Thymus (tissue), 11 donors: ENCODE measurements at regions not wholly inside any gene's neighbourhood (a gene's known extent, or its start where the extent isn't known, plus 50 kb on each side); places are given as distances from the start of the nearest gene placed in this dataset.
"Not testable (repeated sequence)": the region's sequence is repeated elsewhere in the genome, so short reads cannot be mapped to it uniquely, and the experiment has no call there.

Experiments used
- DNase-seq, 9 donors: peaks; one replicate each; pipeline ENCODE4 v3.0.0-alpha.2; 2013; ENCODE audit warnings: low spot score in 9 of 9, low read depth in 6 of 9, missing footprints in 1 of 9
- H3K27ac ChIP-seq, 2 donors: one replicate each; pipeline ENCODE4 v1.5.1; 2013; ENCODE audit warnings: control low read depth in 1 of 2, low read depth in 1 of 2, low read length in 1 of 2, mild to moderate bottlenecking in 1 of 2, moderate library complexity in 1 of 2
- H3K27me3 ChIP-seq, 2 donors: one replicate each; pipeline ENCODE4 v1.5.1; 2013; ENCODE audit warnings: low read length in 1 of 2; ENCODE audit not compliant: control insufficient read depth in 2 of 2, insufficient read depth in 1 of 2
- H3K36me3 ChIP-seq, 2 donors: one replicate each; pipeline ENCODE4 v1.5.1; 2013; ENCODE audit warnings: low read length in 1 of 2, mild to moderate bottlenecking in 1 of 2, moderate library complexity in 1 of 2; ENCODE audit not compliant: control insufficient read depth in 2 of 2, insufficient read depth in 2 of 2
- H3K4me1 ChIP-seq, 2 donors: one replicate each; pipeline ENCODE4 v1.5.1; 2013; ENCODE audit warnings: low read length in 2 of 2; ENCODE audit not compliant: control insufficient read depth in 2 of 2, insufficient read depth in 2 of 2
- H3K4me3 ChIP-seq, 2 donors: one replicate each; pipeline ENCODE4 v1.5.1; 2013; ENCODE audit warnings: low read length in 2 of 2, control low read depth in 1 of 2, mild to moderate bottlenecking in 1 of 2
- H3K9me3 ChIP-seq, 2 donors: one replicate each; pipeline ENCODE4 v1.5.1; 2013; ENCODE audit warnings: low read length in 1 of 2, mild to moderate bottlenecking in 1 of 2; ENCODE audit not compliant: control insufficient read depth in 2 of 2, insufficient read depth in 1 of 2
- WGBS: extraction: QIAGEN DNeasy Blood & Tissue Kit; methylation state at CpG from one replicate; pipeline ENCODE4 v1.1.7; 2013; 5-methylcytosine and 5-hydroxymethylcytosine counted together
- donor health status: healthy.

DNA sequence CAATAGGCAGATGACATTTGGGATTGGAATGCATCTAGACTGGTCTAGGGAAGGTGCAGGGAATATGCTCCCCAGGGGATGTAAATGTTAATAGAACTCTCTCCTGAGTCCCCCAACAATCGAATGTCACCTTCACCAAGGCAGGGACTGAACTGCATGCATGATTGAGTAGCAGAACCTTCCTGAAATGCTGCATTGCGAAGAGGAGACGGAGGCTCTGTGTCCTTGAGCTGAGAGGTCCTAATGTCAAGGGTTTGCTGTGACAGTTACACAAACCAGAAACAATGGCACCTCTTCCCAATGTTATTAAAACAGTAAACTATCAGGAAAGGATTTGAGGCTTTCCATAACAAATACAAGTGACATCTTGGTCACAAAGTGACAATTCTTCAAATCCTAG, 117.5 kb upstream of the SFSWAP start:
- Histone ChIP-seq H3K27ac (no peak overlapping the region), H3K4me3 (no peak overlapping the region)
- 93% methylated on average over 3 of the region's 3 CpGs for WGBS

DNA sequence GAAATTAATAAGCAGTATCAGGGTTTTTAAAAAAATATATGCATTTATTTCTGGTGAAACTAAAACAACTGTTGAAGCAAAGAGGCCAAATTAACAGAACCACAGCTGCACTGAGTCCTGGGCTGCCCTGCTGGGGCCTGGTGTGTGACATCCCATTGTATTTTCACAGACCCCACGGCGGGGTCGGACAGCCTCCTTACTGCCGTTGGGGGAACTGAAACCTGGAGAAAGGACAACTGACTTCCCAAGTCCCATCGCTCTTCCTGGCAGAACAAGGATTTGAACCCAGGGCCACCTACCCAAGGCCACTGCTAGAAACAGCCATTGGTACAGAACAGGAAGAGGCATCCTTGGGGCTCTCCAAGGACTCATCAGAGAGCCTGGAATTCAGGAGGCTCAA, 114.8 kb upstream of the SFSWAP start:
- H3K9me3 ChIP-seq = no peaks in the 10 kb centered on the region
- H3K27me3 ChIP-seq = no peaks in the 10 kb centered on the region
- WGBS = 94% methylated on average over 5 of the region's 5 CpGs
- H3K27ac ChIP-seq = no peak overlapping the region
- H3K4me3 ChIP-seq = no peak overlapping the region
- H3K36me3 ChIP-seq = no peaks in the 10 kb centered on the region
- DNase-seq = no peak
- no peaks in the 10 kb centered on the region for H3K4me1 ChIP-seq

More for the DNA sequence above, 117.5 kb upstream of the SFSWAP start:
- H3K4me1 ChIP-seq = no peaks in the 10 kb centered on the region
- no peaks in the 10 kb centered on the region for H3K27me3 ChIP-seq
- H3K9me3 ChIP-seq = no peaks in the 10 kb centered on the region
- no peak for DNase-seq
- H3K36me3 ChIP-seq = no peaks in the 10 kb centered on the region

DNA sequence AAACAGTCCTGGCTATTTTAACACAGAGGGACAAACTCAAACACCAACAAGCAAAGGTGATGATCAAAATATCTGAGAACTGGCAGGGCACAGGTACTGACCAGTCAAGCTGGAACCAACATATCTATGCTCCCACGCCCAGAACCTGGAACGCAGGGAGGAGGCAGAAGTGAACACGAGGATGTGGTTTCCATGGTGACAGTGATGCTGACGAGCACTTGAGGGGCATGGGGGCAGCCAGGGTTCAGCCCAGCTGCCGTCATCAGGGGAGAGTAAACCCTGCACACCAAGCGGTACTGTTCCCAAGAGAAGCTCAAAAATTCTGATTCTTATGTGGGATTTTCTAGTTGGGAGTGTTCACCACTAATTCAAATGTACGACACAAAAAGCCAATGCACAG, 113.6 kb upstream of the SFSWAP start:
- Histone ChIP-seq H3K36me3 (no peaks in the 10 kb centered on the region), H3K4me1 (no peaks in the 10 kb centered on the region), H3K27me3 (no peaks in the 10 kb centered on the region), H3K27ac (no peak overlapping the region), H3K9me3 (no peaks in the 10 kb centered on the region), H3K4me3 (no peak overlapping the region)
- WGBS = 84% methylated on average over 7 of the region's 7 CpGs
- DNase-seq = no peak

DNA sequence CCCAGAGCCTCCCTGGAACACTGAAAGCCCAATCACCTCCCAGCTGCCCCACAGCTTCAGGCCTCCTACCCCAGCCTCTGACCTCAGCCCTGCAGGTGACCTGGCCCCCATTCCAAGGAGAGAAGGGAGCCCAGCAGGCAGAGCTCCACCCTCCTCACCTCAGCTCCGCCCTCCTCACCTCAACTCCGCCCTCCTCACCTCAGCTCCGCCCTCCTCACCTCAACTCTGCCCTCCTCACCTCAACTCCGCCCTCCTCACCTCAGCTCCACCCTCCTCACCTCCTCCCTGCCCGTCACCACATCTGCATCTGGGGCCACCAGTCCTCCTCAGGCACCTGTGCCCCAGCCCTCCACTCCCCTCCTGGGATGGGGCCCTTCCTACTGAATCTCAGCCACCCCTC, 112.2 kb upstream of the SFSWAP start:
- peaks cover 0 to 3% of the 10 kb centered on the region in 2 donors for H3K4me1 ChIP-seq
- DNase-seq = no peak
- no peaks in the 10 kb centered on the region for H3K36me3 ChIP-seq
- peaks cover 0 to 3% of the 10 kb centered on the region in 2 donors for H3K9me3 ChIP-seq
- no peak overlapping the region for H3K4me3 ChIP-seq
- H3K27ac ChIP-seq = no peak overlapping the region
- 95% methylated on average over 5 of the region's 5 CpGs for WGBS
- no peaks in the 10 kb centered on the region for H3K27me3 ChIP-seq

DNA sequence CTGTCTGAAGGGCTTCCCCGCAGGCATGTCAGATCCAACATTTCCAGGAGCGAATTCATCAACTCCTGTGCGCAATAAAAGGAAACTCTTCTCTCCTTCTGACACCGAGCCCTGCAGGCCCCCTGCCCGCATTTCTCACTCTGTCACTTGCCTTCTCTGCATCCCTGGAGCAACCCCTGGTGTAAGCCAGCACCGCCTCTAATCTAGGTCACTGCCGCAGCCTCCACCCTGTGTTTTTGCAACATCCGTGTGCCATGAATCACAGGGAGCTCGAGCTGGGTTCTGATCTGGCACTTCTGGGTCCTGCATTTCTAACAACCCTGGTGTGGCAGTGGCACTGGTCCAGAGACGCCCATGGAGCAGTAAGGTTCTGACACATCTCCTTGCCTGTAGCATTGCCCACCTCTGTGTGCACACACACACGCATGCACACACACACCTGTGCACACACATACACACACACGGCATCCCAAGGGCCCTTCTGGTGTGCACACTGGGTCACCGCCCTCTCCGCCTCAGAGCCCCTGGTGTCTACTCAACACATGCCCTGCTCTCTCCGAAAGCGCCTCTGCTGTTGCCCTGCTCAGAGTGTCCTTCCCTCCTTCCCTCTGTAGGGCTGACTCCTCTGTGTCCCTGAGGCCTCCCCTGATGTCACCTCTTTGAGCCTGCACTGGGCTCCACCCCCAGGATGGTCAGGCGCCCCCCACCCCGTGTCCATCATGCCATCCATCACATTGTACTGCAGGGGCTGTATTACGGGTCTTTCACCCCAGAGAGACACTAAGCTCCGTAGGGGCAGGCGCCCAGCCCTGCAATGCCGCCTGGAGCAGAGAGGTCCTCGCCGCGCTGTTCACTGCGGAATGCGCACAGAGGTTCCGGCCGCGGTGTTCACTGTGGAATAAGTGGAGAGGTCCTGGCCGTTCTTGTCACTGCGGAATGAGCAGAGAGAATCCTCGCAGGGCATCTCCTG, 111.4 kb upstream of the SFSWAP start:
- WGBS = 96% methylated on average over 33 of the region's 33 CpGs
- H3K36me3 ChIP-seq = no peaks in the 10 kb centered on the region
- no peak overlapping the region for H3K27ac ChIP-seq
- H3K27me3 ChIP-seq = peaks cover 0 to 5% of the 10 kb centered on the region in 2 donors
- no peak overlapping the region for H3K4me3 ChIP-seq
- peaks cover 0 to 8% of the 10 kb centered on the region in 2 donors for H3K4me1 ChIP-seq
- DNase-seq = no peak
- peaks cover 0 to 6% of the 10 kb centered on the region in 2 donors for H3K9me3 ChIP-seq

DNA sequence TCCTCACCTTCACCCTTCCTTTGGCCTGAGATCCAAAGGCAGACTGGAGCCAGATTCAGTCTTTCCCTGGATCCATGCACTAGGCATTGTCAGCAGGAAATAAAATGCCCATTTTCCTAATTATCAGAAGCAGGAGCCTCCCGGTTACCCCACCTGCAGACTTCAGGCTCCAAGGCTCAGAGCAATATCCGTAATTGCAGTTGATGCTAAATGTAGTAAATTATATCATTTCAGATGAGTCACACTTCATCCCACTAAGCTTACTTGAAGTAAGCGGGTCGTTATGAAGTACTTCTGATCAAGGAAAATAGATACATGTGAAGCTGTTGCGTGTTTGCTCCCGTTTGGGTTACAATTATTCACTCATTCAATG, 110.7 kb upstream of the SFSWAP start:
- H3K9me3 ChIP-seq = peaks cover 0 to 6% of the 10 kb centered on the region in 2 donors
- H3K4me1 ChIP-seq = peaks cover 0 to 8% of the 10 kb centered on the region in 2 donors
- H3K4me3 ChIP-seq = no peak overlapping the region
- H3K27me3 ChIP-seq = peaks cover 0 to 9% of the 10 kb centered on the region in 2 donors
- no peak overlapping the region for H3K27ac ChIP-seq
- 90% methylated on average over 6 of the region's 6 CpGs for WGBS
- no peak for DNase-seq
- H3K36me3 ChIP-seq = no peaks in the 10 kb centered on the region

DNA sequence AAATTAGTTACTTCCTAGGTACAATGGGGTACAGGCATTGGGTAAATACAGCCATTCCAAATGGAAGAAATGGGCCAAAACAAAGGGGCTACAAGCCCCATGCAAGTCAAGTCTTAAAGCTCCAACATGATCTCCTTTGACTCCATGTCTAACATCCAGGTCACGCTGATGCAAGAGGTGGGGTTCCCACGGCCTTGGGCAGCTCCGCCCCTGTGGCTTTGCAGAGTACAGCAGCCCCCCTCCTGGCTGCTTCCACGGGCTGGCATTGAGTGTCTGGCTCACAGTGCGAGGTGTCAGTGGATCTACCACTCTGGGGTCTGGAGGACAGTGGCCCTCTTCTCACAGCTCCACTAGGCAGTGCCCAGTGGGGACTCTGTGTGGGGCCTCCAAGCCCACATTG, 109.4 kb upstream of the SFSWAP start:
- not testable (repeated sequence) for H3K27ac ChIP-seq, H3K27me3 ChIP-seq, DNase-seq, H3K4me1 ChIP-seq, H3K9me3 ChIP-seq, H3K36me3 ChIP-seq, H3K4me3 ChIP-seq
- WGBS = 93% methylated on average over 5 of the region's 5 CpGs

DNA sequence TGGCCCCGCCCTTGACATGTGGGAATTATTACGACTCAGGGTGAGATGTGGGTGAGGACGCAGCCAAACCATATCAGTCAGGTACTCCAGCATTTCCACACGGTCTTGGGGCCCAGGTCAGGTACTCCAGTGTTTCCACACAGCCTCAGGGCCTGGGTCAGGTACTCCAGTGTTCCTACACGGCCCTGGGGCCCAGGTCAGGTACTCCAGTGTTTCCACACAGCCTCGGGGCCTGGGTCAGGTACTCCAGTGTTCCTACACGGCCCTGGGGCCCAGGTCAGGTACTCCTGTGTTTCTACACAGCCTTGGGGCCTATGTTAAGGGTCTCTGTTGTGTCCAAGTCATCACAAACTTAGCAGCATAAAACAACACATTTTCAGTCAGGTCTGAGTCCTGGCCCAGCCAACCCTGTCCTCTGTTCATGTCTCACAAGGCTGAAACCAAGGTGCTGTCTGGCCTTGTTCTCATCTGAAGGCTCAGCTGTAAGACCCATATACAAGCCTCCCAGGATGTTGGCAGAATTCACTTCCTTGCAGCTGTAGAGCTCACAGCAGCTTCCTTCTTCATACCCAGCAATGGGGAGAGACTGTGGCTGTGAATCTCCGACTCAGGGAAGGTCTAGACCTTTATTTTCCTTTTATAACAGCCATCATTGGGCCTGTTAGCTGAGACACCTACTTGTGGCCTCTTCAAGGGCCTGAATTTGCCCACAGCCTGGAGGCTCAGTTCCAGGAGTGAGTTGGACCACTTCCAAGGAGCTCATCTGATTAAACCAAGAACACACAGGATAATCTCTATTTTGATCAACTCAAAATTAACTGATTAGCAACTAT, 107.6 kb upstream of the SFSWAP start:
- WGBS = 80% methylated on average over 8 of the region's 8 CpGs
- DNase-seq = peak in 1 of 9 donors; percentile 11
- no peak overlapping the region for H3K27ac ChIP-seq
- H3K4me3 ChIP-seq = no peak overlapping the region
- H3K36me3 ChIP-seq = no peaks in the 10 kb centered on the region
- H3K9me3 ChIP-seq = peaks cover 0 to 6% of the 10 kb centered on the region in 2 donors
- H3K27me3 ChIP-seq = peaks cover 0 to 9% of the 10 kb centered on the region in 2 donors
- peaks cover 0 to 8% of the 10 kb centered on the region in 2 donors for H3K4me1 ChIP-seq
